HepG2 (cell line): ENCODE measurements at regions not wholly inside any gene's neighbourhood (a gene's known extent, or its start where the extent isn't known, plus 50 kb on each side); places are given as distances from the start of the nearest gene placed in this dataset.

Experiments
- AHR ChIP-seq: IDR thresholded peaks from 2 replicates; pipeline ENCODE4 v1.6.1; 2018; ENCODE audit warnings: missing genetic modification reagents, missing compliant biosample characterization
- CREM ChIP-seq, 2 experiments: sonication (generic) in 1 of 2; formaldehyde crosslinking in 1 of 2; IDR thresholded peaks; 2 replicates each; pipeline versions ENCODE4 v1.4.0 to v1.6.1; 2016 to 2020; ENCODE audit warnings: antibody characterized with exemption in 1 of 2, mild to moderate bottlenecking in 1 of 2, missing genetic modification reagents in 1 of 2
- EP300 ChIP-seq, 3 experiments: sonication (generic) in 1 of 3; formaldehyde crosslinking in 1 of 3; IDR thresholded peaks; 2 replicates each; pipeline versions ENCODE4 v1.5.1 to v1.6.1; 2011 to 2020; ENCODE audit warnings: low read depth in 2 of 3, low read length in 2 of 3, borderline replicate concordance in 1 of 3, improper control_type of control experiment in 1 of 3, mild to moderate bottlenecking in 1 of 3, missing genetic modification reagents in 1 of 3, moderate library complexity in 1 of 3
- FOXJ3 ChIP-seq: sonication (generic); formaldehyde crosslinking; IDR thresholded peaks from 2 replicates; pipeline ENCODE4 v1.4.0; 2020; ENCODE audit warnings: missing genetic modification reagents, mild to moderate bottlenecking, borderline replicate concordance
- FOXK2 ChIP-seq: fragments of 450-650 bp; IDR thresholded peaks from 2 replicates; pipeline ENCODE4 v1.6.1; 2016
- HNF4A ChIP-seq: sonication (generic); formaldehyde crosslinking; IDR thresholded peaks from 2 replicates; pipeline ENCODE4 v1.4.0; 2020; ENCODE audit warnings: missing genetic modification reagents
- HOXA7 ChIP-seq: sonication (generic); formaldehyde crosslinking; IDR thresholded peaks from 2 replicates; pipeline ENCODE4 v1.8.1; 2022; ENCODE audit warnings: mild to moderate bottlenecking, missing genetic modification reagents, moderate library complexity
- KDM6A ChIP-seq: IDR thresholded peaks from 2 replicates; pipeline ENCODE4 v1.6.1; 2016; ENCODE audit warnings: low read depth
- MAFK ChIP-seq, 2 experiments: IDR thresholded peaks in 1 of 2; conservative IDR thresholded peaks in 1 of 2; 2 replicates each; pipeline ENCODE4 v1.6.1; 2011; ENCODE audit warnings: improper control_type of control experiment in 2 of 2, low read length in 2 of 2
- MAX ChIP-seq: IDR thresholded peaks from 2 replicates; pipeline ENCODE4 v1.6.1; 2012; ENCODE audit warnings: inconsistent platforms
- POGZ ChIP-seq: sonication (generic); formaldehyde crosslinking; IDR thresholded peaks from 2 replicates; pipeline ENCODE4 v1.4.0; 2020; ENCODE audit warnings: mild to moderate bottlenecking, missing genetic modification reagents
- PRPF4 ChIP-seq: fragments of 200-400 bp; formaldehyde crosslinking; IDR thresholded peaks from 2 replicates; pipeline ENCODE4 v1.6.1; 2016; ENCODE audit warnings: low read length, low read depth; ENCODE audit not compliant: poor library complexity, severe bottlenecking
- RXRB ChIP-seq: IDR thresholded peaks from 2 replicates; pipeline ENCODE4 v1.6.1; 2016; ENCODE audit warnings: borderline replicate concordance, missing genetic modification reagents, missing compliant biosample characterization
- TOPORS ChIP-seq: sonication (generic); formaldehyde crosslinking; IDR thresholded peaks from 2 replicates; pipeline ENCODE4 v1.8.0; 2023; ENCODE audit warnings: mild to moderate bottlenecking, missing genetic modification reagents
- ZBTB26 ChIP-seq: IDR thresholded peaks from 2 replicates; pipeline ENCODE4 v1.6.1; 2016; ENCODE audit warnings: missing compliant biosample characterization, missing genetic modification reagents, borderline replicate concordance
- ZNF331 ChIP-seq: sonication (generic); formaldehyde crosslinking; IDR thresholded peaks from 2 replicates; pipeline ENCODE4 v1.4.0; 2020; ENCODE audit warnings: missing genetic modification reagents
- TF ChIP-seq, protein P1 (sequence below), 2 experiments: IDR thresholded peaks; 2 replicates each; pipeline ENCODE4 v1.6.1; 2011 to 2012; ENCODE audit warnings: low read length in 2 of 2, borderline replicate concordance in 1 of 2, low read depth in 1 of 2, mild to moderate bottlenecking in 1 of 2, moderate library complexity in 1 of 2
- TF ChIP-seq, protein P2 (sequence below): IDR thresholded peaks from 2 replicates; pipeline ENCODE4 v1.6.1; 2016; ENCODE audit warnings: mild to moderate bottlenecking
- TF ChIP-seq, protein P3 (sequence below), 2 experiments: fragments of 450-650 bp in 1 of 2; sonication (generic) in 1 of 2; formaldehyde crosslinking; IDR thresholded peaks; 2 replicates each; pipeline versions ENCODE4 v1.5.0 to v1.8.0; 2020 to 2022; ENCODE audit warnings: mild to moderate bottlenecking in 1 of 2, missing genetic modification reagents in 1 of 2
- TF ChIP-seq, protein P4 (sequence below): IDR thresholded peaks from 2 replicates; pipeline ENCODE4 v1.6.1; 2012; ENCODE audit warnings: low read depth, low read length, improper control_type of control experiment

DNA sequence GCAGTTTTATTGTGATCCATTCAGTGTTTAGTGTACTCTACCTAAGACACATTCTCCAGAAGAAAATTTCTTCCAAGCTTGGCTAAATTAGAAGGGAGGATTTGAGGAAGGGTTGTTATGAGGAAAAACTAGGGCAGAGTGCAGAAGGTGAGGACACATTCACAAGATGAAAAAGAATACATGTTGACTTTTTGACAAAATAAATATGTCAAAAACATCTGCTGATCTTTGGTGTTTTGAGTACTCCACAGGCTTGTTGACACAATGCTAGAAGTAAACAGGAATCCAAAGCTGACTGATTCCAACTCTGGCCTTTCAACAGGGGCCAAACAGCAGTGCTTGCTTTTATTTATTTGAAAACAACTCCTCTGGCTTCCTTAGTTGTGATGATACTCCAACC lies 125.8 kb upstream of the SLC7A11 start (continued):
- TF ChIP-seq, protein P1, sequence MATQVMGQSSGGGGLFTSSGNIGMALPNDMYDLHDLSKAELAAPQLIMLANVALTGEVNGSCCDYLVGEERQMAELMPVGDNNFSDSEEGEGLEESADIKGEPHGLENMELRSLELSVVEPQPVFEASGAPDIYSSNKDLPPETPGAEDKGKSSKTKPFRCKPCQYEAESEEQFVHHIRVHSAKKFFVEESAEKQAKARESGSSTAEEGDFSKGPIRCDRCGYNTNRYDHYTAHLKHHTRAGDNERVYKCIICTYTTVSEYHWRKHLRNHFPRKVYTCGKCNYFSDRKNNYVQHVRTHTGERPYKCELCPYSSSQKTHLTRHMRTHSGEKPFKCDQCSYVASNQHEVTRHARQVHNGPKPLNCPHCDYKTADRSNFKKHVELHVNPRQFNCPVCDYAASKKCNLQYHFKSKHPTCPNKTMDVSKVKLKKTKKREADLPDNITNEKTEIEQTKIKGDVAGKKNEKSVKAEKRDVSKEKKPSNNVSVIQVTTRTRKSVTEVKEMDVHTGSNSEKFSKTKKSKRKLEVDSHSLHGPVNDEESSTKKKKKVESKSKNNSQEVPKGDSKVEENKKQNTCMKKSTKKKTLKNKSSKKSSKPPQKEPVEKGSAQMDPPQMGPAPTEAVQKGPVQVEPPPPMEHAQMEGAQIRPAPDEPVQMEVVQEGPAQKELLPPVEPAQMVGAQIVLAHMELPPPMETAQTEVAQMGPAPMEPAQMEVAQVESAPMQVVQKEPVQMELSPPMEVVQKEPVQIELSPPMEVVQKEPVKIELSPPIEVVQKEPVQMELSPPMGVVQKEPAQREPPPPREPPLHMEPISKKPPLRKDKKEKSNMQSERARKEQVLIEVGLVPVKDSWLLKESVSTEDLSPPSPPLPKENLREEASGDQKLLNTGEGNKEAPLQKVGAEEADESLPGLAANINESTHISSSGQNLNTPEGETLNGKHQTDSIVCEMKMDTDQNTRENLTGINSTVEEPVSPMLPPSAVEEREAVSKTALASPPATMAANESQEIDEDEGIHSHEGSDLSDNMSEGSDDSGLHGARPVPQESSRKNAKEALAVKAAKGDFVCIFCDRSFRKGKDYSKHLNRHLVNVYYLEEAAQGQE (IDR thresholded peaks at IDR 0.05; ENCODE audit: borderline replicate concordance in 1 of 2, low read depth in 1 of 2, low read length in 2 of 2) = peak in 1 of 2 experiments; percentile 71; a peak in 1 of 4 replicates
- TF ChIP-seq MAFK (conservative IDR thresholded peaks at IDR 0.05 in 1 of 2, IDR thresholded peaks at IDR 0.05 in 1 of 2; ENCODE audit: low read length in 2 of 2) (peak; percentile 59 to 61), TOPORS (CRISPR knock-in tag) (no peak), POGZ (CRISPR knock-in tag) (peak; percentile 65), FOXJ3 (CRISPR knock-in tag) (peak; percentile 73; the same call in 1 of the 2 replicates), CREM (IDR thresholded peaks at IDR 0.05) (peak; percentile 86), CREM (CRISPR knock-in tag; IDR thresholded peaks at IDR 0.05) (no peak), ZNF331 (CRISPR knock-in tag) (peak; percentile 27; the same call in 1 of the 2 replicates), KDM6A (peak; percentile 89), PRPF4 (no peak), ZBTB26 (CRISPR knock-in tag) (peak; percentile 55; the same call in 1 of the 2 replicates), HOXA7 (no peak), MAX (peak; percentile 51; the same call in 1 of the 2 replicates), EP300 (IDR thresholded peaks at IDR 0.05; ENCODE audit: low read depth in 2 of 2, low read length in 2 of 2) (peak in 1 of 2 experiments; percentile 94; a peak in 2 of 4 replicates), EP300 (CRISPR knock-in tag; IDR thresholded peaks at IDR 0.05; ENCODE audit: borderline replicate concordance) (peak; percentile 46; the same call in 1 of the 2 replicates), FOXK2 (peak; percentile 71), HNF4A (CRISPR knock-in tag) (peak; percentile 49; the same call in 1 of the 2 replicates), AHR (no peak), RXRB (peak; percentile 100)
- TF ChIP-seq, protein P2, sequence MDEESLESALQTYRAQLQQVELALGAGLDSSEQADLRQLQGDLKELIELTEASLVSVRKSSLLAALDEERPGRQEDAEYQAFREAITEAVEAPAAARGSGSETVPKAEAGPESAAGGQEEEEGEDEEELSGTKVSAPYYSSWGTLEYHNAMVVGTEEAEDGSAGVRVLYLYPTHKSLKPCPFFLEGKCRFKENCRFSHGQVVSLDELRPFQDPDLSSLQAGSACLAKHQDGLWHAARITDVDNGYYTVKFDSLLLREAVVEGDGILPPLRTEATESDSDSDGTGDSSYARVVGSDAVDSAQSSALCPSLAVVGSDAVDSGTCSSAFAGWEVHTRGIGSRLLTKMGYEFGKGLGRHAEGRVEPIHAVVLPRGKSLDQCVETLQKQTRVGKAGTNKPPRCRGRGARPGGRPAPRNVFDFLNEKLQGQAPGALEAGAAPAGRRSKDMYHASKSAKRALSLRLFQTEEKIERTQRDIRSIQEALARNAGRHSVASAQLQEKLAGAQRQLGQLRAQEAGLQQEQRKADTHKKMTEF = peak; percentile 96
- TF ChIP-seq, protein P3, sequence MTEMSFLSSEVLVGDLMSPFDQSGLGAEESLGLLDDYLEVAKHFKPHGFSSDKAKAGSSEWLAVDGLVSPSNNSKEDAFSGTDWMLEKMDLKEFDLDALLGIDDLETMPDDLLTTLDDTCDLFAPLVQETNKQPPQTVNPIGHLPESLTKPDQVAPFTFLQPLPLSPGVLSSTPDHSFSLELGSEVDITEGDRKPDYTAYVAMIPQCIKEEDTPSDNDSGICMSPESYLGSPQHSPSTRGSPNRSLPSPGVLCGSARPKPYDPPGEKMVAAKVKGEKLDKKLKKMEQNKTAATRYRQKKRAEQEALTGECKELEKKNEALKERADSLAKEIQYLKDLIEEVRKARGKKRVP (CRISPR knock-in tag; IDR thresholded peaks at IDR 0.05) = peak in 1 of 2 experiments; percentile 73; a peak in 2 of 4 replicates
- TF ChIP-seq, protein P4, sequence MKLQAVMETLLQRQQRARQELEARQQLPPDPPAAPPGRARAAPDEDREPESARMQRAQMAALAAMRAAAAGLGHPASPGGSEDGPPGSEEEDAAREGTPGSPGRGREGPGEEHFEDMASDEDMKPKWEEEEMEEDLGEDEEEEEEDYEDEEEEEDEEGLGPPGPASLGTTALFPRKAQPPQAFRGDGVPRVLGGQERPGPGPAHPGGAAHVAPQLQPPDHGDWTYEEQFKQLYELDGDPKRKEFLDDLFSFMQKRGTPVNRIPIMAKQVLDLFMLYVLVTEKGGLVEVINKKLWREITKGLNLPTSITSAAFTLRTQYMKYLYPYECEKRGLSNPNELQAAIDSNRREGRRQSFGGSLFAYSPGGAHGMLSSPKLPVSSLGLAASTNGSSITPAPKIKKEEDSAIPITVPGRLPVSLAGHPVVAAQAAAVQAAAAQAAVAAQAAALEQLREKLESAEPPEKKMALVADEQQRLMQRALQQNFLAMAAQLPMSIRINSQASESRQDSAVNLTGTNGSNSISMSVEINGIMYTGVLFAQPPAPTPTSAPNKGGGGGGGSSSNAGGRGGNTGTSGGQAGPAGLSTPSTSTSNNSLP = 0 out of 2 replicates have a peak, but pooled peaks have one; percentile 52
